Mammary epithelial cell (primary cell): ENCODE measurements at regions not wholly inside any gene's neighbourhood (a gene's known extent, or its start where the extent isn't known, plus 50 kb on each side); places are given as distances from the start of the nearest gene placed in this dataset.

Experiments used
- EZH2 ChIP-seq: IDR thresholded peaks from 2 replicates; pipeline ENCODE4 v1.6.1; 2012; ENCODE audit warnings: low read length, inconsistent platforms, borderline replicate concordance
- TF ChIP-seq, protein P1 (sequence below), 2 donors: IDR thresholded peaks in 1 of 2; conservative IDR thresholded peaks in 1 of 2; 2 replicates each; pipeline ENCODE4 v1.5.1; 2011 to 2012; ENCODE audit warnings: inconsistent platforms in 2 of 2, low read length in 2 of 2, mild to moderate bottlenecking in 2 of 2, control low read depth in 1 of 2, low read depth in 1 of 2; ENCODE audit not compliant: insufficient read depth in 1 of 2; ENCODE audit errors: extremely low read depth in 1 of 2

DNA sequence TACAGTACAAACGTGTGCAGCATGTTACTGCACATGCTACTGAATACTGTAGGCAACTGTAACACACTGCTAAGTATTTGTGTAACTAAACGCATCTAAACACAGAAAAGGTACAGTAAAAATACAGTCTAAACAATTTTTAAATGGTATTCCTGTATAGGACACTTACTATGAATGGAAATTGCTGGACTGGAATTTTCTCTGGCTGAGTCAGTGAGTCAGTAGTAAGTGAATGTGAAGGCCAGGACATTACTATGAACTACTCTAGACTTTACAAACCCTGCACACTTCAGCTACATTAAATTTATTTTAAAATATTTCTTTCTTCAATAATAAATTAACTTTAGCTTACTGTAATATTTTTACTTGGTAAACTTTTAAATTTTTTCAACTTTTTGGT lies 225.0 kb upstream of the TENT5A start:
- TF ChIP-seq, protein P1, sequence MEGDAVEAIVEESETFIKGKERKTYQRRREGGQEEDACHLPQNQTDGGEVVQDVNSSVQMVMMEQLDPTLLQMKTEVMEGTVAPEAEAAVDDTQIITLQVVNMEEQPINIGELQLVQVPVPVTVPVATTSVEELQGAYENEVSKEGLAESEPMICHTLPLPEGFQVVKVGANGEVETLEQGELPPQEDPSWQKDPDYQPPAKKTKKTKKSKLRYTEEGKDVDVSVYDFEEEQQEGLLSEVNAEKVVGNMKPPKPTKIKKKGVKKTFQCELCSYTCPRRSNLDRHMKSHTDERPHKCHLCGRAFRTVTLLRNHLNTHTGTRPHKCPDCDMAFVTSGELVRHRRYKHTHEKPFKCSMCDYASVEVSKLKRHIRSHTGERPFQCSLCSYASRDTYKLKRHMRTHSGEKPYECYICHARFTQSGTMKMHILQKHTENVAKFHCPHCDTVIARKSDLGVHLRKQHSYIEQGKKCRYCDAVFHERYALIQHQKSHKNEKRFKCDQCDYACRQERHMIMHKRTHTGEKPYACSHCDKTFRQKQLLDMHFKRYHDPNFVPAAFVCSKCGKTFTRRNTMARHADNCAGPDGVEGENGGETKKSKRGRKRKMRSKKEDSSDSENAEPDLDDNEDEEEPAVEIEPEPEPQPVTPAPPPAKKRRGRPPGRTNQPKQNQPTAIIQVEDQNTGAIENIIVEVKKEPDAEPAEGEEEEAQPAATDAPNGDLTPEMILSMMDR (conservative IDR thresholded peaks at IDR 0.05 in 1 of 2, IDR thresholded peaks at IDR 0.05 in 1 of 2; ENCODE audit: extremely low read depth in 1 of 2, insufficient read depth in 1 of 2, low read depth in 1 of 2, low read length in 2 of 2) = no peak
- TF ChIP-seq EZH2 = no peak
